Breast epithelium (tissue), 4 donors: ENCODE measurements at regions not wholly inside any gene's neighbourhood (a gene's known extent, or its start where the extent isn't known, plus 50 kb on each side); places are given as distances from the start of the nearest gene placed in this dataset.

ENCODE experiments used
- DNase-seq, 2 donors: peaks; one replicate each; pipeline ENCODE4 v3.0.0-alpha.2; 2019; ENCODE audit warnings: low spot score in 2 of 2
- H3K27ac ChIP-seq, 2 donors: fragments of 200-600 bp; sonication (generic) in 1 of 2; one replicate each; pipeline ENCODE4 v1.5.1; 2016 to 2019; ENCODE audit warnings: mild to moderate bottlenecking in 1 of 2
- H3K27me3 ChIP-seq, 2 donors: fragments of 200-600 bp; sonication (generic) in 1 of 2; one replicate each; pipeline versions ENCODE4 v1.5.1 to v1.6.0; 2017 to 2019; ENCODE audit warnings: control low read depth in 1 of 2, mild to moderate bottlenecking in 1 of 2
- H3K36me3 ChIP-seq: fragments of 200-600 bp; one replicate; pipeline ENCODE4 v1.5.1; 2019
- H3K4me1 ChIP-seq, 2 donors: fragments of 200-600 bp; sonication (generic); one replicate each; pipeline ENCODE4 v1.5.1; 2016 to 2019; ENCODE audit warnings: control low read depth in 1 of 2
- H3K4me3 ChIP-seq, 3 donors: fragments of 200-600 bp; sonication (generic); 1 replicate in 2 of 3; 2 replicates in 1 of 3; pipeline ENCODE4 v1.5.1; 2016 to 2019; ENCODE audit warnings: mild to moderate bottlenecking in 3 of 3, moderate library complexity in 2 of 3
- H3K9me3 ChIP-seq, 2 donors: fragments of 200-600 bp; sonication (generic) in 1 of 2; one replicate each; pipeline ENCODE4 v1.5.1; 2016 to 2019; ENCODE audit warnings: control low read depth in 1 of 2
- POLR2A ChIP-seq: fragments of 450-650 bp; IDR thresholded peaks from one replicate; pipeline ENCODE4 v1.6.1; 2016; ENCODE audit warnings: antibody characterized with exemption, mild to moderate bottlenecking, moderate library complexity
- POLR2AphosphoS5 ChIP-seq, 3 donors: sonication (generic); formaldehyde crosslinking; IDR thresholded peaks; one replicate each; pipeline ENCODE4 v1.6.1; 2017; ENCODE audit warnings: antibody characterized with exemption in 3 of 3
- intact Hi-C: fragments of 100-400 bp; cut with DNase I; formaldehyde crosslinking; loops from one replicate; pipeline ENCODE4 v1.15.1; 2023; ENCODE audit warnings: low total_unique reads
- TF ChIP-seq, protein P1 (sequence below), 3 donors: fragments of 450-650 bp; IDR thresholded peaks; one replicate each; pipeline ENCODE4 v1.5.1; 2016 to 2017; ENCODE audit warnings: antibody characterized with exemption in 3 of 3, mild to moderate bottlenecking in 3 of 3, moderate library complexity in 3 of 3

DNA sequence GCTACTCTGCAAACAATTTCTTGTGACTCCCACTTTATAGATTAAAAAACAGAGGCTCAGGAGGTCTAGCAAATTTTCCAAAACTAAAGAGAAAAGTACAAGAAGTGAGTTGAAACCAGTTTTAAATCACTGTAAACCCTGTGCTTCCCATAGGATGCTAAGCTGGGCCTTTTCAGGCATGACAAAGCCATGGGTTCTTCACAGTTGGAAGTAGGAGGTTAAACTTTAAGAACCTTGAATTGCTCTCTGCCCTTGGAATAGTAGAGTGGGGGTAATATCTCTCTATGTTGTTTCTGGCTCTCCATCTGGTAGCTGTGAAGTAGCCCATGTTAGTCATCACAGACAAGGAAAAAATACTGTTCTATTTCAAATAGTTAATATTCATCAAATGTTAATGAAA lies 193.6 kb upstream of the SATB1 start:
- no peaks in the 10 kb centered on the region for H3K36me3 ChIP-seq
- H3K9me3 ChIP-seq, result no peaks in the 10 kb centered on the region
- intact Hi-C loops, result no loop called here
- TF ChIP-seq POLR2A (no peak), POLR2AphosphoS5 (IDR thresholded peaks at IDR 0.05) (no peak)
- TF ChIP-seq, protein P1, sequence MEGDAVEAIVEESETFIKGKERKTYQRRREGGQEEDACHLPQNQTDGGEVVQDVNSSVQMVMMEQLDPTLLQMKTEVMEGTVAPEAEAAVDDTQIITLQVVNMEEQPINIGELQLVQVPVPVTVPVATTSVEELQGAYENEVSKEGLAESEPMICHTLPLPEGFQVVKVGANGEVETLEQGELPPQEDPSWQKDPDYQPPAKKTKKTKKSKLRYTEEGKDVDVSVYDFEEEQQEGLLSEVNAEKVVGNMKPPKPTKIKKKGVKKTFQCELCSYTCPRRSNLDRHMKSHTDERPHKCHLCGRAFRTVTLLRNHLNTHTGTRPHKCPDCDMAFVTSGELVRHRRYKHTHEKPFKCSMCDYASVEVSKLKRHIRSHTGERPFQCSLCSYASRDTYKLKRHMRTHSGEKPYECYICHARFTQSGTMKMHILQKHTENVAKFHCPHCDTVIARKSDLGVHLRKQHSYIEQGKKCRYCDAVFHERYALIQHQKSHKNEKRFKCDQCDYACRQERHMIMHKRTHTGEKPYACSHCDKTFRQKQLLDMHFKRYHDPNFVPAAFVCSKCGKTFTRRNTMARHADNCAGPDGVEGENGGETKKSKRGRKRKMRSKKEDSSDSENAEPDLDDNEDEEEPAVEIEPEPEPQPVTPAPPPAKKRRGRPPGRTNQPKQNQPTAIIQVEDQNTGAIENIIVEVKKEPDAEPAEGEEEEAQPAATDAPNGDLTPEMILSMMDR (IDR thresholded peaks at IDR 0.05), result no peak
- no peak overlapping the region for H3K4me3 ChIP-seq
- H3K27me3 ChIP-seq, result no peaks in the 10 kb centered on the region
- DNase-seq, result no peak
- no peaks in the 10 kb centered on the region for H3K4me1 ChIP-seq
- no peak overlapping the region for H3K27ac ChIP-seq

DNA sequence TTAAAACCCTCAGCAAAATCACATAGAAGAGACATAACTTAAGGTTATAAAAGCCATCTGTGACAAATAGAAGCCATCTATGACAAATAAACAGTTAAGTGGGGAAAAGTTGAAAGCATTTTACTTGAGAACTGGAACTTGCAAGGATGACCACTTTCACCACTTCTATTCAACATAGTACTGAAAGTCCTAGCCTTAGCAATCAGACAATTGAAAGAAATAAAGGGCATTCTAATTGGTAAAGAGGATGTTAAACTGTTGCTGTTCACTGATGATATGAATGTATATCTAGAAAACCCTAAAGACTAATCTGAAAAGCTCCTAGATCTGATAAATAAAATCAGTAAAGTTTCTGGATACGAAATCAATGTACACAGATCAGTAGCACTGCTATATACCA lies 186.9 kb upstream of the SATB1 start:
- Histone ChIP-seq H3K27ac (no peak overlapping the region), H3K4me3 (no peak overlapping the region), H3K4me1 (no peaks in the 10 kb centered on the region), H3K9me3 (peaks cover 0 to 11% of the 10 kb centered on the region in 2 donors), H3K27me3 (no peaks in the 10 kb centered on the region), H3K36me3 (no peaks in the 10 kb centered on the region)
- TF ChIP-seq POLR2A, result no peak
- TF ChIP-seq, protein P1 (IDR thresholded peaks at IDR 0.05), result no peak
- no peak for TF ChIP-seq POLR2AphosphoS5 (IDR thresholded peaks at IDR 0.05)
- no peak for DNase-seq
- intact Hi-C loops, result no loop called here

DNA sequence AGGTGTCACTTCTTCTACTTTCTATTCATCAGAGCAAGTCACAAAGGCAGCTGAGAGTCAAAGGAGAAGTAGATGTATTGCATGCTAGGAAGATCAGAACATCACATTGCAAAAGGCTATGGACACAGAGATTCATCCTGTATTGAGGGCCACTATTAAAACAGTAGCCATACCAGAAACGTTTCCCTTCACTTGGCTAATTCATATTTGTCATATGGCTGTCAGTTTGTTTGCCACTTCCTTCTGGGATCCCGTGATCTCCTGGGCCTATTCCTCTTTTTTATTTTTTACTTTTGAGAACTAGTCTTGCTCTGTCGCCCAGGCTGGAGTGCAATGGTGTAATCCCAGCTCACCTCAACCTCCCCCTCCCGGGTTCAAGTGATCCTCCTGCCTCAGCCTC lies 184.0 kb upstream of the SATB1 start:
- H3K36me3 ChIP-seq, result no peaks in the 10 kb centered on the region
- H3K27ac ChIP-seq, result no peak overlapping the region
- intact Hi-C loops, result no loop called here
- H3K4me3 ChIP-seq, result no peak overlapping the region
- H3K4me1 ChIP-seq, result no peaks in the 10 kb centered on the region
- no peaks in the 10 kb centered on the region for H3K27me3 ChIP-seq
- H3K9me3 ChIP-seq, result peaks cover 0 to 11% of the 10 kb centered on the region in 2 donors
- TF ChIP-seq, protein P1 (IDR thresholded peaks at IDR 0.05), result no peak
- TF ChIP-seq POLR2AphosphoS5 (IDR thresholded peaks at IDR 0.05) (no peak), POLR2A (no peak)
- no peak for DNase-seq

DNA sequence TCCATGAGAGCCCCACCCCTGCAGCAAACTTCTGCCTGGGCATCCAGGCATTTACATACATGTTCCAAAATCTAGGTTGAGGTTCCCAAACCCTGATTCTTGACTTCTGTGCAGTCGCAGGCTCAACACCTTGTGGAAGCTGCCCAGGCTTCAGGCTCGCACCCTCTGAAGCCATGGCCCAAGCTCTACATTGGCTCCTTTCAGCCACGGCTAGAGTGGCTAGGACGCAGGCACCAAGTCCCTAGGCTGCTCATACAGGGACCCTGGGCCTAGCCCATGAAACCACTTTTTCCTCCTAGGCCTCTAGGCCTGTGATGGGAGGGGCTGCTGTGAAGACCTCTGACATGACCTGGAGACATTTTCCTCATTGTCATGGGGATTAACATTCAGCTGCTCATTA lies 172.8 kb upstream of the SATB1 start:
- intact Hi-C loops, result no loop called here
- TF ChIP-seq, protein P1 (IDR thresholded peaks at IDR 0.05), result no peak
- no peak for TF ChIP-seq POLR2A
- no peak for TF ChIP-seq POLR2AphosphoS5 (IDR thresholded peaks at IDR 0.05)
- no peak overlapping the region for H3K27ac ChIP-seq
- no peak overlapping the region for H3K4me3 ChIP-seq
- no peaks in the 10 kb centered on the region for H3K36me3 ChIP-seq
- peaks cover 4 to 10% of the 10 kb centered on the region in 2 donors for H3K9me3 ChIP-seq
- no peak for DNase-seq
- no peaks in the 10 kb centered on the region for H3K27me3 ChIP-seq
- no peaks in the 10 kb centered on the region for H3K4me1 ChIP-seq

DNA sequence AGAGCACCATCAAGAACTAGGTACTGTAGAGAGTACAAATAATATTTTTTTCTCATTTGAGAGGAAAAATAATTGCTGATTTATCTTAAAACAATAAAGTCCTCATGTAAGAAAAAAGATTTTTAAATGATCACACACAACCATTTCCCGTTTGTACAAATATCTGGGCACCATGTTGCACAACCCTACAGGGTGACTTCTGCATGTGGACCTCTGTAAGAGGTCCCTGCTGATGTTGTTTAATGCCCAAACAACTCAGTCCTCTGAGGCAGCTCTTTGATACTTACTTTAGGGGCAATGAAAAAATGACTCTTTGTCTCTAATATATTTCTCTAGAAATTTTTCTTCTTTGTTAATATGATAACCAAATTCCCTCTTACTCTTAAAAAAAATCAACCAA lies 168.1 kb upstream of the SATB1 start:
- no peak for DNase-seq
- H3K36me3 ChIP-seq, result no peaks in the 10 kb centered on the region
- intact Hi-C loops, result no loop called here
- H3K27ac ChIP-seq, result no peak overlapping the region
- no peak overlapping the region for H3K4me3 ChIP-seq
- TF ChIP-seq, protein P1 (IDR thresholded peaks at IDR 0.05), result no peak
- TF ChIP-seq POLR2A (no peak), POLR2AphosphoS5 (IDR thresholded peaks at IDR 0.05) (no peak)
- H3K9me3 ChIP-seq, result peaks cover 4 to 9% of the 10 kb centered on the region in 2 donors
- no peaks in the 10 kb centered on the region for H3K27me3 ChIP-seq
- H3K4me1 ChIP-seq, result no peaks in the 10 kb centered on the region
